Smooth muscle cell (in vitro differentiated cells): ENCODE measurements at regions not wholly inside any gene's neighbourhood (a gene's known extent, or its start where the extent isn't known, plus 50 kb on each side); places are given as distances from the start of the nearest gene placed in this dataset.

Experiments used
- DNase-seq: peaks from one replicate; lab custom pipeline; 2025; ENCODE audit not compliant: unreplicated experiment; lab: John Stamatoyannopoulos, UW
- H2AFZ ChIP-seq: fragments of 200-600 bp; sonication (generic); 2 replicates; pipeline ENCODE4 v1.6.0; 2016; ENCODE audit warnings: antibody characterized with exemption, low read depth, mild to moderate bottlenecking
- H3F3A ChIP-seq: fragments of 200-600 bp; sonication (generic); 2 replicates; pipeline ENCODE4 v1.6.0; 2017; ENCODE audit warnings: antibody characterized with exemption, low read depth
- H3K27ac ChIP-seq: fragments of 200-600 bp; sonication (generic); 2 replicates; pipeline ENCODE4 v1.5.1; 2016; ENCODE audit warnings: low read depth, mild to moderate bottlenecking
- H3K27me3 ChIP-seq: fragments of 200-600 bp; sonication (generic); 2 replicates; pipeline ENCODE4 v1.6.1; 2016; ENCODE audit warnings: low read depth, mild to moderate bottlenecking
- H3K36me3 ChIP-seq: fragments of 200-600 bp; sonication (generic); 2 replicates; pipeline ENCODE4 v1.5.1; 2016; ENCODE audit warnings: low read depth
- H3K4me1 ChIP-seq: fragments of 200-600 bp; sonication (generic); 2 replicates; pipeline ENCODE4 v1.5.1; 2016; ENCODE audit warnings: low read depth
- H3K4me2 ChIP-seq: fragments of 200-600 bp; sonication (generic); 2 replicates; pipeline ENCODE4 v1.6.0; 2016; ENCODE audit warnings: mild to moderate bottlenecking
- H3K4me3 ChIP-seq: fragments of 200-600 bp; sonication (generic); 2 replicates; pipeline ENCODE4 v1.5.1; 2016; ENCODE audit warnings: mild to moderate bottlenecking
- H3K79me2 ChIP-seq: fragments of 200-600 bp; sonication (generic); 2 replicates; pipeline ENCODE4 v1.6.0; 2016; ENCODE audit warnings: low read depth, mild to moderate bottlenecking
- H3K9ac ChIP-seq: fragments of 200-600 bp; sonication (generic); 2 replicates; pipeline ENCODE4 v1.6.0; 2016; ENCODE audit warnings: low read depth
- H3K9me3 ChIP-seq: fragments of 200-600 bp; sonication (generic); replicated peaks from 2 replicates; pipeline ENCODE4 v1.5.1; 2016; ENCODE audit warnings: low read depth
- H4K20me1 ChIP-seq: fragments of 200-600 bp; sonication (generic); 2 replicates; pipeline ENCODE4 v1.6.0; 2016; ENCODE audit warnings: low read depth
- WGBS: methylation state at CpG from one replicate; pipeline ENCODE4 v1.1.7; 2016; ENCODE audit warnings: low lambda C conversion rate; 5-methylcytosine and 5-hydroxymethylcytosine counted together
- TF ChIP-seq, protein P1 (sequence below): fragments of 200-600 bp; sonication (generic); IDR thresholded peaks from 2 replicates; pipeline ENCODE4 v1.5.1; 2017; ENCODE audit warnings: borderline replicate concordance, mild to moderate bottlenecking, antibody characterized with exemption; ENCODE audit not compliant: insufficient read depth, poor library complexity, severe bottlenecking

DNA sequence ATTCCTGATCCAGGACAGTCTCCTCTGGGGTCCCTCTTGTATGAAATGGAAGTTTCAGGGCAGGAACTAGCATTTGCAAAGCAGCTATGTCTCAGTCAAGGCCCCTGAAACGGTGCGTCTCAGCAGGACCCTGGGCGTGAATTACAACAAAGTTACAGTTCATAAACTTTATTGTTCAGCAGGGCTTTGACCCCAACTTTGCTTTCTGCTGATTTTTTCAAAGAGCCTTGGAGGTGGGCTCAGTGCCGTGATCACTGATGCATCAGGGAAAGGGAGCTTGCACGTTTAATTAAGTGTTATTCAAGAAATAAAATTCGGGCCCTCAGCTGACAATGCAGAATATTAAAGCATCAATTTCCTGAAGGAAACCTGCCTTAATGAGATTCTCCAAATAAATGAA lies 260.1 kb upstream of the C16orf82 start:
- Histone ChIP-seq H3K36me3 (no peaks in the 10 kb centered on the region), H3K27ac (no peak overlapping the region), H3K4me3 (no peak overlapping the region), H3K4me1 (no peaks in the 10 kb centered on the region), H2AFZ (no peak overlapping the region), H3K4me2 (no peak overlapping the region), H3F3A (no peaks in the 10 kb centered on the region), H3K27me3 (peaks cover 7% of the 10 kb centered on the region), H3K79me2 (no peaks in the 10 kb centered on the region), H3K9ac (no peak overlapping the region), H3K9me3 (no peaks in the 10 kb centered on the region), H4K20me1 (no peaks in the 10 kb centered on the region)
- TF ChIP-seq, protein P1, sequence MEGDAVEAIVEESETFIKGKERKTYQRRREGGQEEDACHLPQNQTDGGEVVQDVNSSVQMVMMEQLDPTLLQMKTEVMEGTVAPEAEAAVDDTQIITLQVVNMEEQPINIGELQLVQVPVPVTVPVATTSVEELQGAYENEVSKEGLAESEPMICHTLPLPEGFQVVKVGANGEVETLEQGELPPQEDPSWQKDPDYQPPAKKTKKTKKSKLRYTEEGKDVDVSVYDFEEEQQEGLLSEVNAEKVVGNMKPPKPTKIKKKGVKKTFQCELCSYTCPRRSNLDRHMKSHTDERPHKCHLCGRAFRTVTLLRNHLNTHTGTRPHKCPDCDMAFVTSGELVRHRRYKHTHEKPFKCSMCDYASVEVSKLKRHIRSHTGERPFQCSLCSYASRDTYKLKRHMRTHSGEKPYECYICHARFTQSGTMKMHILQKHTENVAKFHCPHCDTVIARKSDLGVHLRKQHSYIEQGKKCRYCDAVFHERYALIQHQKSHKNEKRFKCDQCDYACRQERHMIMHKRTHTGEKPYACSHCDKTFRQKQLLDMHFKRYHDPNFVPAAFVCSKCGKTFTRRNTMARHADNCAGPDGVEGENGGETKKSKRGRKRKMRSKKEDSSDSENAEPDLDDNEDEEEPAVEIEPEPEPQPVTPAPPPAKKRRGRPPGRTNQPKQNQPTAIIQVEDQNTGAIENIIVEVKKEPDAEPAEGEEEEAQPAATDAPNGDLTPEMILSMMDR: no peak
- no peak for DNase-seq
- 90% methylated on average over 6 of the region's 6 CpGs for WGBS

DNA sequence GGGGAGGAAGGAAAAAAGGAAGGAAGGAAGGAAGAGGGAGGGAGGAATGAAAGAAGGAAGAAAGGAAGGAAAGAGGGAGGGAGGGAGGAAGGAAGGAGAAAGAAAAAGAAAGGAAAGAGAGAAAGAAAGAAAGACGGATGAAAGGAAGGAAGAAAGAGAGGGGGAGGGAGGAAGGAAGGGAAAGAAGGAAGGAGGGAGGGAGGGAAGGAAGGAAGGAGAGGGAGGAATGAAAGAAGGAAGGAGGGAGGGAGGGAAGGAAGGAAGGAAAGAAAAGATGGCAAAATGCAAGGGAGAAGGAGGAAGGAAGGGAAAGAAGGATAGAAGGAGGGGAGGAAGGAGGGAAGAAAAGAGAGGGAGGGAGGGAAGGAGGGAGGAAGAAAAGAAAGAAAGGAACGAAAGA lies 257.3 kb upstream of the C16orf82 start:
- DNase-seq: no peak
- no peaks in the 10 kb centered on the region for H3K9me3 ChIP-seq
- peaks cover 7% of the 10 kb centered on the region for H3K27me3 ChIP-seq
- no peak overlapping the region for H3K4me2 ChIP-seq
- no peaks in the 10 kb centered on the region for H3K79me2 ChIP-seq
- TF ChIP-seq, protein P1: no peak
- H3K4me3 ChIP-seq: no peak overlapping the region
- no peak overlapping the region for H3K27ac ChIP-seq
- no peaks in the 10 kb centered on the region for H4K20me1 ChIP-seq
- H2AFZ ChIP-seq: no peak overlapping the region
- no peaks in the 10 kb centered on the region for H3K36me3 ChIP-seq
- no peaks in the 10 kb centered on the region for H3F3A ChIP-seq
- no peak overlapping the region for H3K9ac ChIP-seq
- 47% methylated on average over 2 of the region's 2 CpGs for WGBS
- H3K4me1 ChIP-seq: no peaks in the 10 kb centered on the region

DNA sequence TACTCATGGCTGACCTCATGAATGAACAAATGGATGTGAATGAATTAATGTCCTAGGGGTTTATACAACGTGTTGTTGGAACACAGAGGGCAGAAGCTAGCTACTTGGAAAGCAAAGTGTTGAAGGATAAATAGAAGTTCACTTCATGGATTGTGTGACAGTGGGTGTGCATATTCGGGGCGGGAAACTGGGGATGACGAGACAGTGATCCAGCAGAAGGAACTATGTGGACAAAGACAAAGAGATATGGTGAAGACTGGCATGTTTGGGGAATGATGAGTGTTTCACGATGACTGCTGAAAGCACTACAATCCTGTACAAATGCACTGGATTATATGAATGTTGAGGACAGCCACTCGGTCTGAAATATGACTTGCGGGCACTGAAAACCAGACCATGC lies 250.5 kb upstream of the C16orf82 start:
- H3K36me3 ChIP-seq: no peaks in the 10 kb centered on the region
- no peak overlapping the region for H3K9ac ChIP-seq
- H3K9me3 ChIP-seq: no peaks in the 10 kb centered on the region
- 73% methylated on average over 7 of the region's 7 CpGs for WGBS
- DNase-seq: no peak
- H3K79me2 ChIP-seq: no peaks in the 10 kb centered on the region
- no peak overlapping the region for H2AFZ ChIP-seq
- H4K20me1 ChIP-seq: no peaks in the 10 kb centered on the region
- no peak overlapping the region for H3K27ac ChIP-seq
- no peaks in the 10 kb centered on the region for H3F3A ChIP-seq
- TF ChIP-seq, protein P1: no peak
- H3K4me2 ChIP-seq: no peak overlapping the region
- H3K4me3 ChIP-seq: no peak overlapping the region
- H3K4me1 ChIP-seq: no peaks in the 10 kb centered on the region
- H3K27me3 ChIP-seq: no peaks in the 10 kb centered on the region

DNA sequence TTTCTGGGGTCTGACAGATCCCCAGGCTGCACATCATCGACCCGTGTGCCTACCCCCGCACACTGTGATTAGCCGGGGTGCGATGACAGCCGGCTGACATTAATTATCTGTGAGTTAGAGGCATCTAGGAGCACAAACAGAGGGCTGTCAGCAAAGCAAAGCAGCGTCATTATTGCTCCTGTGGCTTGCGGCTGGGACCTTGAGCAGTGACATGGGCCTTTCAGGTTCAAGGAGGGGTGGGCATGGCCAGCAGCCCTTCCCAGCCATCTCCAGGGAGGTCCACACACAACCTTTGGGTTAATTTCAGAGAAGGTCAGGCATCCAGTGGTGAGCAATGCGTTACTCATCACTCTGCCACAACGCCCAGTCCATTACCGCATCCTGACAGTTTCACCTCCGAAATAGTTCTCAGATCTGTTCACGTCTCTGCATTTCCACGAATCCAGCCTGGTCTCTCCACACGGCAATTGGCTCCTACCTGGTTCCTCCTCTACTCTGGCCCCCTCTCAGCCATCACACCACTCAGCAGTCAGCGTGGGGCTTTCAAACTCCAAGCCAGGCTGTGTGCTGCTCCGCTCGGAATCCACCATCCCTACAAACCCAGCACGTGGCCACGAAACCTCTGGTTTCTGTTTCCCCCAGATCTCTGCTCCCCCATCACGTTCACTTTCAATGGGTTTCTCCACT lies 249.7 kb upstream of the C16orf82 start:
- WGBS: 74% methylated on average over 21 of the region's 21 CpGs
- no peaks in the 10 kb centered on the region for H3K9me3 ChIP-seq
- H3F3A ChIP-seq: no peaks in the 10 kb centered on the region
- H3K9ac ChIP-seq: no peak overlapping the region
- H3K27ac ChIP-seq: no peak overlapping the region
- no peak overlapping the region for H3K4me3 ChIP-seq
- H3K79me2 ChIP-seq: no peaks in the 10 kb centered on the region
- no peaks in the 10 kb centered on the region for H3K27me3 ChIP-seq
- no peaks in the 10 kb centered on the region for H3K36me3 ChIP-seq
- no peaks in the 10 kb centered on the region for H3K4me1 ChIP-seq
- H4K20me1 ChIP-seq: no peaks in the 10 kb centered on the region
- no peak overlapping the region for H2AFZ ChIP-seq
- no peak for DNase-seq
- H3K4me2 ChIP-seq: no peak overlapping the region
- TF ChIP-seq, protein P1: no peak
